ENCODE measurements at regions not wholly inside any gene's neighbourhood (a gene's known extent, or its start where the extent isn't known, plus 50 kb on each side); places are given as distances from the start of the nearest gene placed in this dataset.

DNA sequence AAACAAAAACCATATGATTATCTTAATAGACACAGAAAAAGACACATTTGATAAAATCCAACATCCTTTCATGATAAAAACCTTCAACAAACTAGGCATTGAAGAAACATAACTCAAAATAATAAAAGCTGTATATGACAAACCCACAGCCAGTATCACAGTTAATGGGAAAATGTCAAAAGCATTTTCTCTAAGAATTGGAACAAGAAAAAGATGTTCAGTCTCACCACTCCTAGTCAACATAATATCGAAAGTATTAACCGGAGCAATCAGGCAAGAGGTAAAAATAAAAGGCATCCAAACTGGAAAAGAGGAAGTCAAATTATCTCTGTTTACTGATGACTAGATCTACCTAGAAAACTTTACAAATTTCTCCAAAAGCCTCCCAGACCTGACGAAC is 684.2 kb upstream of the SPRY2 start:
- H4K20me1 ChIP-seq (ENCODE audit: insufficient read depth, low read length), result no peaks in the 10 kb centered on the region
- Mint-ChIP-seq H3K27me3 (ENCODE audit: low read depth in 3 of 3) (no peaks in the 10 kb centered on the region), H3K36me3 (no peaks in the 10 kb centered on the region), H3K27ac (no peak overlapping the region), H3K4me1 (no peaks in the 10 kb centered on the region), H3K9me3 (peaks cover 3 to 18% (median 11%) of the 10 kb centered on the region in 7 donors), H3K4me3 (no peak overlapping the region)
- H2AFZ ChIP-seq (ENCODE audit: insufficient read depth, low read depth, low read length, poor library complexity, severe bottlenecking), result no peak overlapping the region
- no peaks in the 10 kb centered on the region for H3K36me3 ChIP-seq (replicated peaks in 1 of 2; ENCODE audit: control insufficient read depth in 1 of 2, insufficient read depth in 2 of 2, low read length in 2 of 2)
- intact Hi-C loops (cut with micrococcal nuclease), result no loop called here
- H3K9me3 ChIP-seq (replicated peaks in 1 of 2; ENCODE audit: control insufficient read depth in 1 of 2, insufficient read depth in 1 of 2, low read length in 2 of 2), result peaks cover 0 to 9% of the 10 kb centered on the region in 2 donors
- no peaks in the 10 kb centered on the region for H3K4me1 ChIP-seq (ENCODE audit: control insufficient read depth in 1 of 2, insufficient read depth in 2 of 2, low read length in 2 of 2)
- H3K4me2 ChIP-seq (replicated peaks; ENCODE audit: extremely low read depth, low read length, poor library complexity, severe bottlenecking), result no peak overlapping the region
- no peaks in the 10 kb centered on the region for H3K27me3 ChIP-seq (ENCODE audit: control insufficient read depth in 2 of 2, insufficient read depth in 2 of 2, low read length in 2 of 2)
- no peak for DNase-seq
- no peak overlapping the region for H3K4me3 ChIP-seq (replicated peaks in 1 of 3; ENCODE audit: low read depth in 2 of 3, low read length in 3 of 3)
- H3K9ac ChIP-seq (ENCODE audit: insufficient read depth, low read length, poor library complexity, severe bottlenecking), result no peak overlapping the region
- no peak for TF ChIP-seq CTCF (IDR thresholded peaks at IDR 0.05)
- H3K79me2 ChIP-seq (ENCODE audit: insufficient read depth, low read length), result no peaks in the 10 kb centered on the region
- WGBS (ENCODE audit: insufficient coverage), result 100% methylated on average over 1 of the region's 3 CpGs
- H3K27ac ChIP-seq (ENCODE audit: low read depth in 1 of 2, low read length in 2 of 2), result no peak overlapping the region

DNA sequence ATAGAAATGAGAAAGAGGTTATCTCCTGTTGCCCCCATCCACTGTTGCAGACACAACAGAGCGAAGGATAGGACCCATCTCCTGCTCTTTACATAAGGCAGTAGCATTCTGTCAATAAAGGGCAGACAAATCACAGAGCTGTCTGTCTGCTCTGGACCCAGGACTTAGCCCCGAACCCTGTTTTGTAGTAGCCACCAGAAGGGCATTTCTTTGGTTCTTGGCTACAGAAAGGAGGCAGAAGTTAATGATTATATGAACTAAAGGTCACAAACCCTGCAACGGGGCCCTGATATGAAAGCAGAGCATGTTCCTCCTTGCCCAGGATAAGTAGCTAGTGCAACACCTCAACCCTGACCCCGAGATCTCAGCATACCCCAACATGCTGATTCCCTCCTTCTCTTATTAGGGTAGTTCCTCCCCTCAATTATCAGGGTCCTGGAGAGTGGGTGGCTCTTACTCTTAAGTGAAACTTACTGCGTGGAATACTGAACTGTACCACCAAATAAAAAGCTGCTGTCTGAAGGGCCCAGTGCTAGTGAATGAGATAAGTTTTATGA is 680.4 kb upstream of the SPRY2 start:
- Histone ChIP-seq H3K36me3 (replicated peaks in 1 of 2; ENCODE audit: control insufficient read depth in 1 of 2, insufficient read depth in 2 of 2, low read length in 2 of 2) (no peaks in the 10 kb centered on the region), H3K79me2 (ENCODE audit: insufficient read depth, low read length) (no peaks in the 10 kb centered on the region), H4K20me1 (ENCODE audit: insufficient read depth, low read length) (no peaks in the 10 kb centered on the region), H3K9ac (ENCODE audit: insufficient read depth, low read length, poor library complexity, severe bottlenecking) (no peak overlapping the region), H2AFZ (ENCODE audit: insufficient read depth, low read depth, low read length, poor library complexity, severe bottlenecking) (no peak overlapping the region), H3K4me2 (replicated peaks; ENCODE audit: extremely low read depth, low read length, poor library complexity, severe bottlenecking) (no peak overlapping the region), H3K4me3 (replicated peaks in 1 of 3; ENCODE audit: low read depth in 2 of 3, low read length in 3 of 3) (no peak overlapping the region), H3K27ac (ENCODE audit: low read depth in 1 of 2, low read length in 2 of 2) (no peak overlapping the region), H3K27me3 (ENCODE audit: control insufficient read depth in 2 of 2, insufficient read depth in 2 of 2, low read length in 2 of 2) (no peaks in the 10 kb centered on the region), H3K9me3 (replicated peaks in 1 of 2; ENCODE audit: control insufficient read depth in 1 of 2, insufficient read depth in 1 of 2, low read length in 2 of 2) (peaks cover 0 to 6% of the 10 kb centered on the region in 2 donors), H3K4me1 (ENCODE audit: control insufficient read depth in 1 of 2, insufficient read depth in 2 of 2, low read length in 2 of 2) (no peaks in the 10 kb centered on the region)
- Mint-ChIP-seq H3K4me3 (no peak overlapping the region), H3K27me3 (ENCODE audit: low read depth in 3 of 3) (no peaks in the 10 kb centered on the region), H3K9me3 (peaks cover 2 to 14% (median 8%) of the 10 kb centered on the region in 7 donors), H3K4me1 (no peaks in the 10 kb centered on the region), H3K36me3 (no peaks in the 10 kb centered on the region), H3K27ac (no peak overlapping the region)
- no peak for DNase-seq
- intact Hi-C loops (cut with micrococcal nuclease), result no loop called here
- no peak for TF ChIP-seq CTCF (IDR thresholded peaks at IDR 0.05)
- WGBS (ENCODE audit: insufficient coverage), result 86% methylated on average over 1 of the region's 5 CpGs

Measured in CD14-positive monocyte (primary cell).